Stimulated activated naive CD8-positive, alpha-beta T cell treated with anti-CD3 and anti-CD28 coated beads, Interleukin-15, Interleukin-2, amounts not matched to agents 100 ng/mL and 50 ng/mL, for 24 hours (primary cell): ENCODE measurements at regions not wholly inside any gene's neighbourhood (a gene's known extent, or its start where the extent isn't known, plus 50 kb on each side); places are given as distances from the start of the nearest gene placed in this dataset.
"Not testable (repeated sequence)": the region's sequence is repeated elsewhere in the genome, so short reads cannot be mapped to it uniquely, and the experiment has no call there.

Experiments used
- H3K27ac Mint-ChIP-seq: one replicate; pipeline ENCODE4 v1.8.0; 2021; ENCODE audit warnings: mild to moderate bottlenecking, mixed read lengths
- H3K27me3 Mint-ChIP-seq: one replicate; pipeline ENCODE4 v1.8.0; 2021; ENCODE audit warnings: mixed read lengths
- H3K36me3 Mint-ChIP-seq: one replicate; pipeline ENCODE4 v1.8.0; 2021; ENCODE audit warnings: low read depth, mixed read lengths
- H3K4me1 Mint-ChIP-seq: one replicate; pipeline ENCODE4 v1.8.0; 2021; ENCODE audit warnings: low read depth, mixed read lengths
- H3K4me3 Mint-ChIP-seq: one replicate; pipeline ENCODE4 v1.8.0; 2021; ENCODE audit warnings: mild to moderate bottlenecking, mixed read lengths
- H3K9me3 Mint-ChIP-seq: one replicate; pipeline ENCODE4 v1.8.0; 2021; ENCODE audit warnings: mixed read lengths

- H3K27me3 Mint-ChIP-seq = peaks cover 42% of the 10 kb centered on the region
- H3K4me3 Mint-ChIP-seq, H3K9me3 Mint-ChIP-seq, H3K4me1 Mint-ChIP-seq, H3K27ac Mint-ChIP-seq, H3K36me3 Mint-ChIP-seq: not testable (repeated sequence)
These were observed 58.3 kb downstream of the ART5 start for GRCh38 chr11:3583476-3583875.

DNA sequence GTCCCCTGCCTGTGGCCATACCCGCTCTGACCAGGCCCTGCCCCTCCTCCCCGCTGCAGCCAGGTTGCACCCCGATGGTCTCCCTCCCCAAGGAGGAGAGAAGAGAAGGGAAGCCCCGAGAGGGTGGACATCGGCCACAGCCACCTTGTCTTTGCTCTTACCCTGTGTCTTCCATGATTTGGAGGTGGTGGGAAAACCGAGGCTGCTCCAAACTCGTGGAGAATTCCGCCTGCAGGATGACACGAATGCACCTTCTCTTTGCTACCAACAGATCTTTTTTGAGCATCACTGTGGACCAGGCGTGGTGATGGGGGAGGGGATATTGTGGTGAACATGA lies 60.4 kb downstream of the ART5 start:
- peak overlapping the region; percentile 55 for H3K4me3 Mint-ChIP-seq
- H3K4me1 Mint-ChIP-seq, H3K36me3 Mint-ChIP-seq, H3K27ac Mint-ChIP-seq, H3K9me3 Mint-ChIP-seq: not testable (repeated sequence)
- peaks cover 46% of the 10 kb centered on the region for H3K27me3 Mint-ChIP-seq

DNA sequence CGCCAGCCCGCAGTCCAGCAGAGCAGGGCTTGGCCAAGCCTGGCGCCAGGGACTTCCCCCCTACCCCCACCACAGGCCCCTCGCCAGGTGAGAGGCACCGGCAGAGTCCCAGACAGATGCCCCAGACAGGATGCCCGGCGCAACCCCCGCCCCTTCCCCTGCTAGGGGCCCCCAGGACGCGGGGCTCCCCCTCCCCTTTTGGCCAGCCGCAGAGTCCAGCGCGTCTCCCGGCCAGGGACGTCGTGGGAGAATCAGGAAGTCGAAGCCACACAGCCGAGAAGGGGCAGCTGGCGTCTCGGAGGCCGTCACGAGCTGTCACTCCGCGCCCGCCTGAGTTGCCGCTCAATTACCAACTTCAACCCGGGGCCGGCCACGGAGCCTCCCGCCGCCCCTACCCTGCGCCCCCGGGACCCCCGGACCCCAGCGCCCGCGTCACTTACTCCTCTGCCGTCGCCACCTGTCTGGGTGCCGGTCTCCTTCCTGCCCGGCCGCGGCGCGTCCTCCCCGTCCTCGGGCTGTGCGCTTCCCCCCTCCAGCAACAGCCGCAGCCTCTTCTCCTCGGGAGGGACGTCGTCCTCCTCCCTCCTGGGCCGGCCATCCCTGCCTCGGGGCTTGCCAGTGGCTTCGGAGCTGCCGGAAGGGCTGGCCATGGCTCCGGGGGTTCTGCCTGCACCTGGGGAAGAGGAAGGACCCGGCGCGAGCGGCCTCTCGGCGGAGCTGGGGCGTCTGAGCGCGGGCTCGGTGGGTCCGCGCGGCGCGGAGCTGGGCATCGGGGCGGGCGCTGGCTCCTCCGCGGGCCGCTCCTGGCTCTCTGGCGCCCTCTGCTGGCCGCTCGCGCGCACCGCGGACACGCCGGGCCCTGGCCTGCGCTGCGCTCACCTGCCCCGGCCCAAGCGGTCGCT lies 61.1 kb downstream of the ART5 start:
- H3K27me3 Mint-ChIP-seq = peaks cover 46% of the 10 kb centered on the region
- H3K36me3 Mint-ChIP-seq, H3K9me3 Mint-ChIP-seq, H3K4me3 Mint-ChIP-seq, H3K4me1 Mint-ChIP-seq, H3K27ac Mint-ChIP-seq: not testable (repeated sequence)

GRCh38 chr11:3579600-3580459 lies 62.0 kb downstream of the ART5 start:
- Mint-ChIP-seq H3K4me3 (peak overlapping the region; percentile 59), H3K27me3 (peaks cover 46% of the 10 kb centered on the region)
- H3K4me1 Mint-ChIP-seq, H3K36me3 Mint-ChIP-seq, H3K9me3 Mint-ChIP-seq, H3K27ac Mint-ChIP-seq: not testable (repeated sequence)

- not testable (repeated sequence) for H3K9me3 Mint-ChIP-seq, H3K27ac Mint-ChIP-seq, H3K4me1 Mint-ChIP-seq
These were observed 65.7 kb downstream of the ART5 start for GRCh38 chr11:3576066-3576604.

GRCh38 chr11:3572976-3573647 lies 68.7 kb downstream of the ART5 start:
- not testable (repeated sequence) for H3K27me3 Mint-ChIP-seq, H3K4me3 Mint-ChIP-seq, H3K9me3 Mint-ChIP-seq, H3K36me3 Mint-ChIP-seq, H3K4me1 Mint-ChIP-seq, H3K27ac Mint-ChIP-seq

More at GRCh38 chr11:3576066-3576604, 65.7 kb downstream of the ART5 start:
- peaks cover 23% of the 10 kb centered on the region for H3K27me3 Mint-ChIP-seq
- not testable (repeated sequence) for H3K4me3 Mint-ChIP-seq, H3K36me3 Mint-ChIP-seq

DNA sequence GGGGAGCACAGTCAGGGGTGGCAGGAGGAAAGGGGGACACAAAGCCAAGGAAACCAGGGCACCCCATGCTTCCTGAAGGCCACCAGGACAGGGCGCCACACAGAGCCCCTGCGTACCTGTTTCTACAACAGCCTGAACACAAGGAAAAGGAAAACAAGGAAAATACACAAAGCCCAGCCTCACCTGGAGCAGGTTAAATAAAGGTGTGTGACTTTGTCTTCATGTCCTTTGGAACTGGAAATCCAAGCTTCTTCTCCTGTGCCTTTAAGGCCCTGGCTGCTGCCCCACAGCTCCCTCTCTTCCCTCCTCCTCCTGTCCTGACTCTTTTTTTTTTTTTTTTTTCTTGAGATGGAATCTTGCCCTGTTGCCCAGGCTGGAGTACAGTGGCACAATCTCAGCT lies 70.0 kb downstream of the ART5 start:
- not testable (repeated sequence) for H3K9me3 Mint-ChIP-seq, H3K36me3 Mint-ChIP-seq, H3K4me1 Mint-ChIP-seq, H3K4me3 Mint-ChIP-seq, H3K27ac Mint-ChIP-seq, H3K27me3 Mint-ChIP-seq

DNA sequence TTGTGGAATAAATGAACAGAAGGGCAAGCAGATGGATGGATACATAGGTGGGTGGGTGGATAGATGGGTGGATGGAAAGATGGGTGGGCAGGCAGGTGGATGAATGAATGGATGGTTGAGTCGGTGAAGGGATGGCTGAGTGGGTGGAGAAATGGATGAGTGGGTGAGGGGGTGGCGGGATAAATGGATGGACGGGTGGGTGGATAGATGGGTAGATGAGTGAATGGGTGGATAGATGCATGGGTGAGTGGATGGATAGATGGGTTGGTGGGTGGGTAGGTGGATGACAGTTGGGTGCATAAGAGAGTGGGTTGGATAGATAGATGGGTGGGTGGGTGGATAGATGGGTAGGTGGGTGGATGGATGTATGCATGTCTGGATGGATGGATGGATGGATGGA lies 76.0 kb downstream of the ART5 start:
- H3K27me3 Mint-ChIP-seq, H3K36me3 Mint-ChIP-seq, H3K27ac Mint-ChIP-seq, H3K4me3 Mint-ChIP-seq, H3K9me3 Mint-ChIP-seq, H3K4me1 Mint-ChIP-seq: not testable (repeated sequence)

DNA sequence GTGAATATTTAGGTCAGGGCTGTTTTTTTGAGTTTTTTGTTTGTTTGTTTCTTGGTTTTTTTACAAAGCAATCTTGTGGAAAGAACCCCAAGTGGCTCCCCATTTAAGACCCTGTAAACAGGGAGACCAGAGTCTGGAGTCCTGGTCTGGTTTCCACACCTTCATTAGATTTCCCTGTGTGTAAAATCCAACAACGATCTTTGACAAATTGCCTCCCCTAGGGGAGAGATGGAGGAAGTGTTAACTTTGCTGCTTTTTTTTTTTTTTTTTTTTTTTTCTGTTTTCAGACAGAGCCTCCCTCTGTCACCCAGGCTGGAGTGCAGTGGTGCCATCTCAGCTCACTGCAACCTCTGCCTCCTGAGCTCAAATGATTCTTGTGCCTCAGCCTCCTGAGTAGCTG lies 77.4 kb downstream of the ART5 start:
- H3K4me1 Mint-ChIP-seq, H3K9me3 Mint-ChIP-seq, H3K36me3 Mint-ChIP-seq, H3K27ac Mint-ChIP-seq, H3K4me3 Mint-ChIP-seq: not testable (repeated sequence)
- H3K27me3 Mint-ChIP-seq = peaks cover 16% of the 10 kb centered on the region

- H3K27me3 Mint-ChIP-seq = peaks cover 17% of the 10 kb centered on the region
- not testable (repeated sequence) for H3K4me1 Mint-ChIP-seq, H3K9me3 Mint-ChIP-seq, H3K36me3 Mint-ChIP-seq
- H3K4me3 Mint-ChIP-seq = peak overlapping the region; percentile 30
- H3K27ac Mint-ChIP-seq = peak overlapping the region; percentile 72
These were observed 87.2 kb downstream of the ART5 start for GRCh38 chr11:3554621-3555020.

GRCh38 chr11:3544990-3545389 lies 96.8 kb downstream of the ART5 start:
- H3K4me3 Mint-ChIP-seq = peak overlapping the region; percentile 8

DNA sequence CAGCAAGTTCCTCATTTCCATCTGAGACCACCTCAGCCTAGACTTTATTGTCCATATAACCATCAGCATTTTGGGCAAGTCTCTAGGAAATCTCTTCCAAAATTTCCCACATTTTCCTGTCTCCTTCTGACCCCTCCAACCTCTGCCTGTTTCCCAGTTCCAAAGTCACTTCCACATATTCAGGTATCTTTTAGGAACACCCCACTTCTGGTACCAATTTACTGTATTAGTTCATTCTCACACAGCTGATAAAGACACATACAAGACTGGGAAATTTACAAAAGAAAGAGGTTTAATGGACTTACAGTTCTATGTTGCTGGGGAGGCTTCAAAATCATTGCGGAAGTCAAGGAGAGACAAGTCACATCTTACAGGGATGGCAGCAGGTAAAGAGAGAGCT lies 103.6 kb downstream of the ART5 start:
- Mint-ChIP-seq H3K9me3 (peaks cover 19% of the 10 kb centered on the region), H3K27me3 (peaks cover 28% of the 10 kb centered on the region)
- H3K4me1 Mint-ChIP-seq, H3K27ac Mint-ChIP-seq, H3K36me3 Mint-ChIP-seq, H3K4me3 Mint-ChIP-seq: not testable (repeated sequence)

More at GRCh38 chr11:3544990-3545389, 96.8 kb downstream of the ART5 start:
- not testable (repeated sequence) for H3K36me3 Mint-ChIP-seq, H3K4me1 Mint-ChIP-seq, H3K9me3 Mint-ChIP-seq
- H3K27me3 Mint-ChIP-seq = peaks cover 21% of the 10 kb centered on the region
- H3K27ac Mint-ChIP-seq = peak overlapping the region; percentile 77

DNA sequence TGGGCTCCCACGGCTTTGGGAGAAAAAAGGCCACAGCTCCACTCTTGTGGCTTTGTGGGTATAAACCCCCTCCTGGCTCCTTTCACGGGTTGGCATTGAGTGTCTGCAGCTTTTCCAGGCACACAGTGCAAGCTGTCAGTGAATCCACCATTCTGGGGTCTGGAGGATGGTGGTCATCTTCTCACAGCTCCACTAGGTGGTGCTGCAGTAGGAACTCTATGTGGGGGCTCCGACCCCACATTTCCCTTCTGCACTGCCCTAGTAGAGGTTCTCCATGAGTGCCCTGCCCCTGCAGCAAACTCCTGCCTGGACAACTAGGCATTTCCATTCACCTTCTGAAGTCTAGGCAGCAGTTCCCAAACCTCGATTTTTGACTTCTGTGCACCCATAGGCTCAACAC lies 104.5 kb downstream of the ART5 start:
- H3K4me3 Mint-ChIP-seq, H3K36me3 Mint-ChIP-seq, H3K4me1 Mint-ChIP-seq, H3K27ac Mint-ChIP-seq: not testable (repeated sequence)
- Mint-ChIP-seq H3K9me3 (peaks cover 19% of the 10 kb centered on the region), H3K27me3 (peaks cover 27% of the 10 kb centered on the region)

DNA sequence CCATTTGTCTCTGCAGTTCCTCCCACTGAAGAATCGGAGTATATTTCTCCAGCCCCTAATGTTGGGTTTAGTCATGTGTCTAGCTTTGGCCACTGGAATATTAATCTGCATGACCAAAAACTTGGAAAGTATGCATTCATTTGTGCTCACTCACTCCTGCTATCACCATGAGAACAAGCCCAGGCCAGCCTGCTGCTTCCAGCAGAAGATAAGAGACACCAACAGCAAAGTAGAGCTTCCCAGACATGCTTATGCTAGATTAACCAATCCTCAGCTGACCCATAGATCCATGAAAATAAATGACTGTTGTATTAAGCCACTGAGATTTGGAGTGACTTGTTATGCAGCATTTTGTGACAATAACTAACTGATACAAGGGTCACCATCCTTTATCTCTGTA lies 108.8 kb downstream of the ART5 start:
- H3K9me3 Mint-ChIP-seq = peaks cover 10% of the 10 kb centered on the region
- not testable (repeated sequence) for H3K4me3 Mint-ChIP-seq, H3K4me1 Mint-ChIP-seq, H3K27ac Mint-ChIP-seq, H3K36me3 Mint-ChIP-seq
- peaks cover 15% of the 10 kb centered on the region for H3K27me3 Mint-ChIP-seq

GRCh38 chr11:3531280-3531679 lies 110.5 kb downstream of the ART5 start:
- H3K27ac Mint-ChIP-seq, H3K4me3 Mint-ChIP-seq, H3K9me3 Mint-ChIP-seq, H3K36me3 Mint-ChIP-seq, H3K4me1 Mint-ChIP-seq: not testable (repeated sequence)
- H3K27me3 Mint-ChIP-seq = peaks cover 10% of the 10 kb centered on the region
